ENCODE measurements at regions not wholly inside any gene's neighbourhood (a gene's known extent, or its start where the extent isn't known, plus 50 kb on each side); places are given as distances from the start of the nearest gene placed in this dataset.

- DNase-seq = no peak
- no peaks in the 10 kb centered on the region for H3K9me3 ChIP-seq (ENCODE audit: control insufficient read depth in 2 of 3, insufficient read depth in 1 of 3, low read length in 3 of 3)
- no peaks in the 10 kb centered on the region for H3K36me3 ChIP-seq (ENCODE audit: control insufficient read depth in 2 of 3, insufficient read depth in 3 of 3, low read length in 3 of 3)
- no peak for FAIRE-seq
- no peak overlapping the region for H3K4me3 ChIP-seq (ENCODE audit: low read length in 3 of 3)
- intact Hi-C loops (cut with DNase I) = no loop called here
- H3K27ac ChIP-seq (ENCODE audit: low read depth in 2 of 2, low read length in 2 of 2) = no peak overlapping the region
- no peaks in the 10 kb centered on the region for H3K4me1 ChIP-seq (ENCODE audit: control insufficient read depth in 2 of 3, insufficient read depth in 2 of 3, low read depth in 1 of 3, low read length in 3 of 3)
- no peaks in the 10 kb centered on the region for H3K27me3 ChIP-seq (ENCODE audit: control insufficient read depth, insufficient read depth, low read length)
- TF ChIP-seq, protein P1, sequence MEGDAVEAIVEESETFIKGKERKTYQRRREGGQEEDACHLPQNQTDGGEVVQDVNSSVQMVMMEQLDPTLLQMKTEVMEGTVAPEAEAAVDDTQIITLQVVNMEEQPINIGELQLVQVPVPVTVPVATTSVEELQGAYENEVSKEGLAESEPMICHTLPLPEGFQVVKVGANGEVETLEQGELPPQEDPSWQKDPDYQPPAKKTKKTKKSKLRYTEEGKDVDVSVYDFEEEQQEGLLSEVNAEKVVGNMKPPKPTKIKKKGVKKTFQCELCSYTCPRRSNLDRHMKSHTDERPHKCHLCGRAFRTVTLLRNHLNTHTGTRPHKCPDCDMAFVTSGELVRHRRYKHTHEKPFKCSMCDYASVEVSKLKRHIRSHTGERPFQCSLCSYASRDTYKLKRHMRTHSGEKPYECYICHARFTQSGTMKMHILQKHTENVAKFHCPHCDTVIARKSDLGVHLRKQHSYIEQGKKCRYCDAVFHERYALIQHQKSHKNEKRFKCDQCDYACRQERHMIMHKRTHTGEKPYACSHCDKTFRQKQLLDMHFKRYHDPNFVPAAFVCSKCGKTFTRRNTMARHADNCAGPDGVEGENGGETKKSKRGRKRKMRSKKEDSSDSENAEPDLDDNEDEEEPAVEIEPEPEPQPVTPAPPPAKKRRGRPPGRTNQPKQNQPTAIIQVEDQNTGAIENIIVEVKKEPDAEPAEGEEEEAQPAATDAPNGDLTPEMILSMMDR (IDR thresholded peaks at IDR 0.05; ENCODE audit: borderline replicate concordance, extremely low read depth, insufficient read depth) = no peak
- H3K9ac ChIP-seq (ENCODE audit: low read length in 3 of 3) = no peak overlapping the region
These were observed 289.6 kb upstream of the CDH4 start for GRCh38 chr20:60962367-60963045.

DNA sequence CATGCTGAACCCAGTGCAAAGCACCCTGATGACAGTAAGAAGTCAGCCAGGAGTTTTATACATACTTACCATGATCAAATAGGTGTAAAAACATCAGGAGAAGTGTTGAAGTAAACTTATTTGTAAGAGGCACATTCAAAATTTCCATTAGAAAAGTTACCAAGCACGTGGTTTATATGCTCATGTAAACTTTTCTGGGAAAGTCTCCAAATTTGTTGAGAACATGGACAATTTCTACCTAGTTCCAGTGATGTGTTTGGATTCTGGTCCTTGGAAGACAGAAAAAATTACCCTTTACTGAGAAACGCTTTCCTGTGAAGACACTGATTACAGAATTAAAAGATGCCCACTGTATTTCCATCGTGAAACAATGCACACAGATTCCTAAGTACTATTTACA is 288.9 kb upstream of the CDH4 start:
- Histone ChIP-seq H3K4me3 (ENCODE audit: low read length in 3 of 3) (no peak overlapping the region), H3K27me3 (ENCODE audit: control insufficient read depth, insufficient read depth, low read length) (no peaks in the 10 kb centered on the region), H3K36me3 (ENCODE audit: control insufficient read depth in 2 of 3, insufficient read depth in 3 of 3, low read length in 3 of 3) (no peaks in the 10 kb centered on the region), H3K4me1 (ENCODE audit: control insufficient read depth in 2 of 3, insufficient read depth in 2 of 3, low read depth in 1 of 3, low read length in 3 of 3) (no peaks in the 10 kb centered on the region), H3K9me3 (ENCODE audit: control insufficient read depth in 2 of 3, insufficient read depth in 1 of 3, low read length in 3 of 3) (no peaks in the 10 kb centered on the region), H3K9ac (ENCODE audit: low read length in 3 of 3) (no peak overlapping the region), H3K27ac (ENCODE audit: low read depth in 2 of 2, low read length in 2 of 2) (no peak overlapping the region)
- intact Hi-C loops (cut with DNase I) = no loop called here
- FAIRE-seq = no peak
- DNase-seq = no peak
- TF ChIP-seq, protein P1 (IDR thresholded peaks at IDR 0.05; ENCODE audit: borderline replicate concordance, extremely low read depth, insufficient read depth) = no peak

DNA sequence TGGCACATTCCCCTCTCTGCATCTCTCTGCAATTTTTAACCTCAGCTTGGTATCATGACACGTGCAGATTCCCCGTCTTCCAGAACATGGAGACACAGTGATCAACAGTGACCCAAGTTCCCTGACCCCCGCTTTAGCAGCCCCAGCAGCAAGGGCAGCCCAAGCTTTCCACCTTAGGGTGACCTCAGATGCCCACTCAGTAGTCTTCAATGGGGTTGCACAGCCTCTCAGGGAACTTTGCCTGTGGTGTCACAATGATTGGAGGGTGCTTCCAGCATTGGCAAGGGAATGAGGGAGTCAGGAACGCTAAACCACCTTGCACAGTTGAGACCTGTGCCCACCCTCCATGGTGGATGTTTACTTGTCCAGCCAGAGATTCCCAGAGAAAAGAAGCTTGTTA is 287.1 kb upstream of the CDH4 start:
- H3K9ac ChIP-seq (ENCODE audit: low read length in 3 of 3) = no peak overlapping the region
- TF ChIP-seq, protein P1 (IDR thresholded peaks at IDR 0.05; ENCODE audit: borderline replicate concordance, extremely low read depth, insufficient read depth) = no peak
- H3K4me3 ChIP-seq (ENCODE audit: low read length in 3 of 3) = no peak overlapping the region
- no peaks in the 10 kb centered on the region for H3K27me3 ChIP-seq (ENCODE audit: control insufficient read depth, insufficient read depth, low read length)
- H3K36me3 ChIP-seq (ENCODE audit: control insufficient read depth in 2 of 3, insufficient read depth in 3 of 3, low read length in 3 of 3) = no peaks in the 10 kb centered on the region
- H3K9me3 ChIP-seq (ENCODE audit: control insufficient read depth in 2 of 3, insufficient read depth in 1 of 3, low read length in 3 of 3) = no peaks in the 10 kb centered on the region
- no peak for FAIRE-seq
- no peaks in the 10 kb centered on the region for H3K4me1 ChIP-seq (ENCODE audit: control insufficient read depth in 2 of 3, insufficient read depth in 2 of 3, low read depth in 1 of 3, low read length in 3 of 3)
- intact Hi-C loops (cut with DNase I) = no loop called here
- DNase-seq = no peak
- no peak overlapping the region for H3K27ac ChIP-seq (ENCODE audit: low read depth in 2 of 2, low read length in 2 of 2)

DNA sequence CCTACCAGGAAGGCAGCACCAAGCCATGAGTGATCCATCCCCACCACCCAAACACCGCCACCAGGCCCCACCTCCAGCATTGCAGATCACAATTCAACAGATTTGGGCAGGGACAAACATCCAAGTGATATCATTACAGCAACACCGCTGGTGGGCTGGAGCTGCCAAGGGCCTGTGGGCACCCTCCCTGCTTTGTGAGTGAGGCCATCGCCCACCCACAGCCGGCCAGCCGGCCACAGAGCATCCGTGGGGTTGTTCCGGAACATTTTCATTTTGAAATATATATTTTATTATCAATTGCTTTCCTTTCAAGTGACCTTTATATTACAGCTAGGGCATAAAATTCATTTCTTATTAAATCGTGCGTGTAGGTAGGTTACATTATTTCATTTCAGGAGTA is 286.0 kb upstream of the CDH4 start:
- intact Hi-C loops (cut with DNase I) = no loop called here
- Histone ChIP-seq H3K4me3 (ENCODE audit: low read length in 3 of 3) (no peak overlapping the region), H3K9me3 (ENCODE audit: control insufficient read depth in 2 of 3, insufficient read depth in 1 of 3, low read length in 3 of 3) (no peaks in the 10 kb centered on the region), H3K9ac (ENCODE audit: low read length in 3 of 3) (no peak overlapping the region), H3K27ac (ENCODE audit: low read depth in 2 of 2, low read length in 2 of 2) (no peak overlapping the region), H3K36me3 (ENCODE audit: control insufficient read depth in 2 of 3, insufficient read depth in 3 of 3, low read length in 3 of 3) (no peaks in the 10 kb centered on the region), H3K4me1 (ENCODE audit: control insufficient read depth in 2 of 3, insufficient read depth in 2 of 3, low read depth in 1 of 3, low read length in 3 of 3) (no peaks in the 10 kb centered on the region), H3K27me3 (ENCODE audit: control insufficient read depth, insufficient read depth, low read length) (no peaks in the 10 kb centered on the region)
- no peak for DNase-seq
- TF ChIP-seq, protein P1 (IDR thresholded peaks at IDR 0.05; ENCODE audit: borderline replicate concordance, extremely low read depth, insufficient read depth) = no peak
- FAIRE-seq = no peak

Measured in kidney (tissue), 13 donors.